ENCODE measurements at regions not wholly inside any gene's neighbourhood (a gene's known extent, or its start where the extent isn't known, plus 50 kb on each side); places are given as distances from the start of the nearest gene placed in this dataset.

DNA sequence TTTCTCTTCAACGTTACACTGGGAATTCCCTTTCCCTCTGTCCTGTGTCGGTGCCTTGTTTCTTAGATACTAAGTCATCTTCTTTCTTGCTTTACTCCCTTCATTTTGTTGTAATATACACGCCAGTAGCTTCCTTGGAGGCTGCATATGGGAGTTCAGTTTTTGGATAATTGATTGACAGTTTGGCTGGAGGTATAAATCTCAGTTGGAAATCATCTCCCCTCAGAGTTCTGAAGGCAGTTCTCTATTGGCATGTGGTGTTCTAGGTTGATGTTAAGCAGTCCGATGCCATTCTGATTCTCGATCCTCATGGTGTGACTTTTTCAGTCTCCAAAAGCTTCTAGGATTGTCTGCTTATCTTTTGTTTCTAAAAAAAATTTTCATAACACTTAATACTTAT lies 152.5 kb upstream of the GLI2 start:
- TF ChIP-seq CTCF (IDR thresholded peaks at IDR 0.05; ENCODE audit: low read depth, low read length, poor library complexity, severe bottlenecking) (no peak), EZH2phosphoT487 (IDR thresholded peaks at IDR 0.05; ENCODE audit: borderline replicate concordance, low read length) (no peak)
